ENCODE measurements at regions not wholly inside any gene's neighbourhood (a gene's known extent, or its start where the extent isn't known, plus 50 kb on each side); places are given as distances from the start of the nearest gene placed in this dataset.

DNA sequence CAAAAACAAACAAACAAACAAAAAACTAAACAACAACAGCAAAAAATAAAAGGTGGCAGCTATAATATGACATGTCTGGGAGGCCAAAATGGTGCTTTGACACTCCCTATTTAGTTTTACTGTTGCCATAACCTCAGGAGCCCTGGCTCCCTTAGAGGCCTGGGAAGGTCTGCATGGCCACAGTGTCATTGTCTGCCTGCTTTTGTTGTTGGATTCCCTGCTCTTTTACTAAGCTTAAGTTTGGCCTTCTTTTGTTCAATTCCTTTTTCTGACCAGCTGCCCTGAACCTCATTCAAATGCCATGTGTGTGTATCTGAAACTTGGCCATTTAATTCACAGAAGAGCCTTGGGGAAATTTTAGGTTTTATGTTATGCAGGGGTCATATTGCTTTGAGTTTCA, 458.2 kb downstream of the TMEM232 start:
- Histone ChIP-seq H2AK5ac (ENCODE audit: low read depth, low read length) (no peak overlapping the region), H3K27me3 (ENCODE audit: control insufficient read depth, insufficient read depth, low read length) (no peaks in the 10 kb centered on the region), H2AFZ (replicated peaks; ENCODE audit: low read length, poor library complexity) (no peak overlapping the region), H3K9me3 (ENCODE audit: control insufficient read depth, insufficient read depth, low read length) (no peaks in the 10 kb centered on the region), H2BK120ac (ENCODE audit: low read depth, low read length) (no peak overlapping the region), H3K9me1 (ENCODE audit: insufficient read depth, low read length) (no peaks in the 10 kb centered on the region), H3K27ac (ENCODE audit: insufficient read depth, low read length) (no peak overlapping the region), H3K18ac (ENCODE audit: low read depth, low read length) (no peak overlapping the region), H4K5ac (ENCODE audit: low read depth, low read length) (no peak overlapping the region), H4K91ac (ENCODE audit: insufficient read depth, low read depth, low read length) (no peak overlapping the region), H2BK20ac (ENCODE audit: low read depth, low read length) (no peak overlapping the region), H2BK15ac (ENCODE audit: low read depth, low read length) (no peak overlapping the region), H3K79me1 (ENCODE audit: low read depth in 1 of 2, low read length in 2 of 2) (no peaks in the 10 kb centered on the region), H4K20me1 (ENCODE audit: insufficient read depth, low read length) (no peaks in the 10 kb centered on the region), H3K4me2 (ENCODE audit: low read depth, low read length) (no peak overlapping the region), H3K4me1 (ENCODE audit: control insufficient read depth, insufficient read depth, low read length) (no peaks in the 10 kb centered on the region), H3K23ac (ENCODE audit: low read depth, low read length) (no peak overlapping the region), H3K56ac (ENCODE audit: extremely low read depth, insufficient read depth, low read length) (no peak overlapping the region), H4K8ac (ENCODE audit: low read depth in 2 of 2, low read length in 2 of 2) (no peak overlapping the region), H3K4ac (ENCODE audit: low read depth, low read length) (no peak overlapping the region), H3K14ac (replicated peaks; ENCODE audit: low read depth, low read length) (no peak overlapping the region), H2AK9ac (replicated peaks; ENCODE audit: low read depth, low read length, poor library complexity) (no peak overlapping the region), H3K4me3 (ENCODE audit: insufficient read depth, low read depth, low read length) (no peak overlapping the region), H3K9ac (ENCODE audit: low read depth, low read length) (no peak overlapping the region), H3K36me3 (ENCODE audit: control insufficient read depth, insufficient read depth, low read length) (no peaks in the 10 kb centered on the region), H2BK5ac (ENCODE audit: low read depth, low read length, poor library complexity, severe bottlenecking) (no peak overlapping the region)
- ATAC-seq (ENCODE audit: low read depth): no peak
- dilution Hi-C loops (cut with HindIII; ENCODE audit: low sequenced_read_pairs, unreplicated experiment) (no loop called here), in situ Hi-C loops (cut with MboI; ENCODE audit: low sequenced_read_pairs) (no loop called here), intact Hi-C loops (cut with micrococcal nuclease) (no loop called here)
- POLR2A ChIA-PET (ENCODE audit: unreplicated experiment): no interaction called here
- no peak for DNase-seq
- no TSS peak for BruUV-seq (replicated peaks)
- TF ChIP-seq USF2 (IDR thresholded peaks at IDR 0.05; ENCODE audit: low read depth, low read length): no peak
- TF ChIP-seq CTCF (conservative IDR thresholded peaks at IDR 0.05; ENCODE audit: low read depth, low read length): no peak
- no peak for TF ChIP-seq MAZ (IDR thresholded peaks at IDR 0.05; ENCODE audit: borderline replicate concordance, low read depth, low read length)
- no peak for TF ChIP-seq POLR2A (IDR thresholded peaks at IDR 0.05; ENCODE audit: low read depth, low read length)
- no peak for TF ChIP-seq MXI1 (IDR thresholded peaks at IDR 0.05; ENCODE audit: borderline replicate concordance, low read depth, low read length)
- TF ChIP-seq FOS (IDR thresholded peaks at IDR 0.05; ENCODE audit: low read depth, low read length): no peak
- TF ChIP-seq CHD1 (IDR thresholded peaks at IDR 0.05; ENCODE audit: low read depth, low read length): no peak
- TF ChIP-seq, protein P1, sequence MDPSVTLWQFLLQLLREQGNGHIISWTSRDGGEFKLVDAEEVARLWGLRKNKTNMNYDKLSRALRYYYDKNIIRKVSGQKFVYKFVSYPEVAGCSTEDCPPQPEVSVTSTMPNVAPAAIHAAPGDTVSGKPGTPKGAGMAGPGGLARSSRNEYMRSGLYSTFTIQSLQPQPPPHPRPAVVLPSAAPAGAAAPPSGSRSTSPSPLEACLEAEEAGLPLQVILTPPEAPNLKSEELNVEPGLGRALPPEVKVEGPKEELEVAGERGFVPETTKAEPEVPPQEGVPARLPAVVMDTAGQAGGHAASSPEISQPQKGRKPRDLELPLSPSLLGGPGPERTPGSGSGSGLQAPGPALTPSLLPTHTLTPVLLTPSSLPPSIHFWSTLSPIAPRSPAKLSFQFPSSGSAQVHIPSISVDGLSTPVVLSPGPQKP (IDR thresholded peaks at IDR 0.05; ENCODE audit: borderline replicate concordance, low read depth, low read length): no peak
- TF ChIP-seq RCOR1 (IDR thresholded peaks at IDR 0.05; ENCODE audit: insufficient replicate concordance, low read length): no peak
- no peak for TF ChIP-seq RFX5 (IDR thresholded peaks at IDR 0.05; ENCODE audit: low read depth, low read length)
- no peak for TF ChIP-seq BHLHE40 (IDR thresholded peaks at IDR 0.05; ENCODE audit: low read depth, low read length)
- TF ChIP-seq RAD21 (IDR thresholded peaks at IDR 0.05; ENCODE audit: low read length): no peak
- no peak for TF ChIP-seq SMC3 (IDR thresholded peaks at IDR 0.05; ENCODE audit: low read depth, low read length)
- TF ChIP-seq MAFK (IDR thresholded peaks at IDR 0.05; ENCODE audit: low read depth, low read length): no peak
- no peak for TF ChIP-seq CEBPB (IDR thresholded peaks at IDR 0.05; ENCODE audit: low read depth, low read length)
- TF ChIP-seq NFE2L2 (IDR thresholded peaks at IDR 0.05; ENCODE audit: low read depth, low read length): no peak
- CTCF ChIA-PET: no interaction called here

Measured in IMR-90 (cell line).